CD4-positive, alpha-beta T cell treated with Interleukin-17A for 4 hours (primary cell): ENCODE measurements at regions not wholly inside any gene's neighbourhood (a gene's known extent, or its start where the extent isn't known, plus 50 kb on each side); places are given as distances from the start of the nearest gene placed in this dataset.

ENCODE experiments used
- DNase-seq: peaks from one replicate; pipeline ENCODE4 v3.0.0-alpha.2; 2020; ENCODE audit warnings: mixed read lengths

DNA sequence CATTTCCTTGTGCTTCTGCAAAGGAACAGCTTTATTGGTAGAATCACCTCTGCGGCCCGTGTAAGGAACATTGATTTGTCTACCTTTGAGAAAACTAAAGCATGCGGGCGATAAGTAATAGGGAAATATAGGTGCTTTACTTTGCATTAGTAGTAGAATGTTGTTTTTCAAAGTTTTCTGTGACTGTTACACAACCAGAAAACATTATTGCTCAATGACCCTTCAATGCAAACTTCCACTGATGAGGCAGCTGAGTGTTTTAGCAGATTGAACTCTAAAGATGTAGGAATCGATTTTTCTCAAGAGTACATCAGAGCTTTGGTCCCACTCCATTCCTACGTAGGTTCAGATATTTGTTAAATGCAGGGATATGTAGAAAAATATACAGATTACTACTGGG is 427.8 kb downstream of the DNAJB9 start:
- DNase-seq, result no peak

DNA sequence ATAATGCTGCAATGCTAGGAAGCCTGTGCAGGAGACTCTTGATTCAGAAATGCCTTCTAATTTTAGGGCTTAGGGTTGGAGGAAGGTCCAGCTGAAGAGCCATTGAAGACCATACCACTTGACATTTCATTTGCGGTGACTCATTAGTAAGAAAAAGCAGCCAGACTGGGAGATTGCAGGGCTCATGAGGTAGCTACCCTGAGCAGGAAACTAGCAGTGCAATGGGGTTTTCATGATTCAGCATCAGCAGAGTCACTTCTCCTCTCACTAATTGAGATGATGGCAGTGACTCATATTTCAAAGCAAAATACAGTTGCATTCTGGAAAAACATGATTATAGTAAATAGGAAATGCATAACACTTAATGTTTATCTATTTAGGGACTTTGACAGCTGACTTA is 434.1 kb downstream of the DNAJB9 start:
- no peak for DNase-seq

DNA sequence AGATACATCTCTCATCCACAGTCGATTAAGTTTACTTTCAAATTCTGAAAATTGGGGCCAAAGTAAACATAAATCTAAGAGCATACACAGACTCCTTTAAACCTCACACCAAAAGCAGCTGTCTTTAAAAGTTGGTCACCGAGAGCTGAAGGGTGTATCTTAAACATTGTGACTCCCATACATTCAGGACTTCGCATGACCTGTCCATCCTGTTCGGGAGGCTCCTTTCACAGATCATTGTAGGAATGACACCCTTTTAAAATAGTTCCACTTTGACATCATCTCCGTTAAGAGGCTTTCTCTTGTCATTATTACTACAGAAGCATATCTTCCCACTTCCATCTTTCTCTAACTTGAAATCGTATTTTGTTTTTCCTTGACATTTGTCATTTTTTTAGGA is 440.0 kb downstream of the DNAJB9 start:
- no peak for DNase-seq

DNA sequence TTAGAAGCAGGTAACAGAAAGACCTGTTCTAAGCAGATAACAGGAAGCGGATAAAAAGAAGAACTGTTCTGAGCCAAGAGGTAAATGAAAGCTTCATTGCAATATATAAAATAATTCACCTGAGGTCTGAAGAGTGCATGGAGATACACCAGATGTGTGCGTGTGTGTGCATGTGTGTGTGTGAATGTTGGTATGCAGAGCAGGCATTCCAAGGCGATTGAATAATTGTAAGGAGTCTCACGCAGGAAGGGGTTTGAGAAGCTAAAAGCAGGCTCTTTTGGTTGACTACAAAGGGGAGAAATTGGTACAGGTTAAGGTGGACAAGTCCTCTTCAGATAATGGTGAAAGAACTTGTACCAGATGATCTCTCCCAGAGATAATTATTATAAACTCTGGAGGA is 450.6 kb downstream of the DNAJB9 start:
- no peak for DNase-seq

DNA sequence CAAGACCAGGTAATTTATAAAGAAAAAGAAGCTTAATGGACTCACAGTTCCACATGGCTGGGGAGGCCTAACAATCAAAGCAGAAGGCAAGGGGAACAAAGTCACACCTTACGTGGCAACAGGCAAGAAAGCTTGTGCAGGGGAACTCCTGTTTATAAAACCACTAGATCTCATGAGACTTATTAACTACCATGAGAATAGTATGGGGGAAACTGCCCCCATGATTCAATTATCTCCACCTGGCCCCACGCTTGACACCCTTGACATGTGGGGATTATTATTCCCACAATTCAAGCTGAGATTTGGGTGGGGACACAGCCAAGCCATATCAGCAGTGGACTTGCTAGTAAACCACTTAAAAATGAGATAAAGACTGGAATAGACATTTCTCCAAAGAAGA is 451.7 kb downstream of the DNAJB9 start:
- no peak for DNase-seq

DNA sequence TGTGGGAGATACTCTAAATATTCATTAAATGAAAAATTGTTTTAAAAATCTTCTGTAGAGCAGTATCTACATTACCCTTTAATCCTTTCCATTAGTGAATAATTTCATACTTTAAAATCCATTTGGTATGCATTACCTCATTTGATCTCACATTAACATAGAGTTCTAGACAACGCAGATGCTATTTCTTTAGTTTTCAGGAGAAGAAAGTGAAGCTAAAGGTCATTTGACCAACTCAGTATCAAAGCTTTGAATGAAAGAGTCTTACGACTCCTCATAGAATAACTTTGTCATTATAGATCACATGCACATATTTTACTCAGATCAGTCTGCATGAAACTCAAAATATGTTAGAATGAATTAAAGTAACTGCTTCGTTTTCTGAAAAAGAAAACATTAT is 460.2 kb downstream of the DNAJB9 start:
- no peak for DNase-seq

DNA sequence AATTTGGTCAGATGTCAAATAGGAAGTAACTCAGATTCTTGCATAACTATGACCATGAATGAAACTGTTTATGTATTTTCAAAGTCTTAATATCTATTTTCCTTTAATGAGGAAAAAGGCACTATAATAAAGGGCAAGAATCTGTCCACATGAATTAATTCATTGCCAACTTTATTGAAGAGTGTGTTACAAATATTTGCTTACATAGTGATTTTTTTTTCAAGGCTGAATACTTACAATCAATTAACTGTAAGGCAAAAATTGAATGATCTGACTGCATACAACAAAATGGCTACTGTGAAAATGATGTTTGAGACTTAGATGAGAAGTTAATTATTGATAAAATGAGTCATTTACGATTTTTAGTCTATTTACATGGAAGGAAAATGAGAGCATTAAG is 475.0 kb downstream of the DNAJB9 start:
- DNase-seq, result no peak

DNA sequence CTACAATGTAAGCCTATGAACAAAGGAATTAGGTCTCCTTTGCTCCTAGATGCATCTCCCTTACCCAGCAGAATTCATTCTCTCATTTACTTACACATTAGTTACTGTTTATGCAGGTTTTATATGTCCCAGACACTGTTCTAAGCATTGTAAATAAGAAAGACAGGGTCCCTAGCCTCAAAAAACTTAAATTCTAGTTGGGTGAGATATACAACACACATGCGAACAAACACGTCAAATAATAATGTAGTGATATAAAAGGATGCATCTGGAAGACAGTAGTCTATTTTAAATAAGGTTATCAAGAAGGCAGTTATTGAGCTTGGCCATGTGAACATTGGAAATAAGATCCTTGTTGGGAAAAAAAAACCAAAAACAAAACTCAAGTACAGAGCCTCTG is 479.7 kb downstream of the DNAJB9 start:
- DNase-seq, result no peak

DNA sequence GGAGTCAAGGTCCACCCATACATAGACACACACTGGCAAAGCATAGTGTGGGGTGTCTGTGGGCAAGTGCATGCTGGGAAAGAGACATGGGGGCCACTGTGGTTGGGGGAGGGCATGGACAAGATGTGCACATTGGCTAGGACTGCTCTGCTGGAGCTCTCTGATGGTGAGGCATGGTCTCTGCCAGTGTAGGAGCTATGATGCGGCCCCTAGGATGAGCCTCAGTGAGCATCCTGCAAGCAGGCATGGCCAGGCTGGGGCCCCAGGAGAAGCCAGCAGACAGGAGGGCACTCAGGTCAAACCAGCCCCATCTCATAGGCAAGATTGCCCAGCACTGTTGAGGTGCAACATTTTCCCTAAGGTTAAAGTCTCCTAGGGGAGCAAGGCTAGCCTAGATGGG is 489.4 kb downstream of the DNAJB9 start:
- no peak for DNase-seq

DNA sequence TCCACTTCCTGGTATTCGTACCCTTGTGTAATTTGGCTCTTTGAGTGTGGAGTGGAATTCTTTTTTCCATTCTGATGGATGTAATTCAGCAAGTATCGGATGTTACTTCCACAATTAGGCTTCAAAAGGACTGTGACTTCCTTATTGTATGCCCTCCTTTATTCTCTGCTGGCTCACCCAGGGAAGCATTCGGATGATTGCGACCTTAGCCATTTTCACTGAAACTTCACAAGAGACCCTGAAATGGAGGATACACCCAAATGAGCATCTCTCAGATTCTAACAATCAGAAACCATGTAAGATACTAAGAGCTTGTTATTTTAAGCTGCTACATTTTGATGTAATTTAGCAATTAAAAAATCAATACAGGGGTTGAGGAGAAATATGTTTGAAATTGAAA is 493.1 kb downstream of the DNAJB9 start:
- DNase-seq, result no peak

DNA sequence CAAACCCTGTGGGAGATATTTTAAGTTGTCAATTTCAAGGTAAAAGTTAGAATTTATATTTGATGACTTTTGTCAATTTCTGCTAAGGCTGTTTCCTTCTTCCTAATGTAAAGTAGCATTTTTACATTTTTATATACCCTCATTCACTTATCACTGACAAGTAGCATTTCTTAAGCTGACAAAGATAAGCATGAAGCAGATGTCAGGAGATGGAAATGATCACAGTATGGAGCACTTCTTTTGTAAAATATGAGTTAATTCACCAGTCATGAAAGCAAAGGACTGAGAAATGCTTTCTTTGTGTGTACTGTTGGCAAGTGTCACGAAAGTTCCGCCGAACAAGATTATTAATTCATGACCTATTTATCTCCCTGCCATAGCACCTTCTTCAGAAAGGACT is 503.9 kb downstream of the DNAJB9 start:
- no peak for DNase-seq

DNA sequence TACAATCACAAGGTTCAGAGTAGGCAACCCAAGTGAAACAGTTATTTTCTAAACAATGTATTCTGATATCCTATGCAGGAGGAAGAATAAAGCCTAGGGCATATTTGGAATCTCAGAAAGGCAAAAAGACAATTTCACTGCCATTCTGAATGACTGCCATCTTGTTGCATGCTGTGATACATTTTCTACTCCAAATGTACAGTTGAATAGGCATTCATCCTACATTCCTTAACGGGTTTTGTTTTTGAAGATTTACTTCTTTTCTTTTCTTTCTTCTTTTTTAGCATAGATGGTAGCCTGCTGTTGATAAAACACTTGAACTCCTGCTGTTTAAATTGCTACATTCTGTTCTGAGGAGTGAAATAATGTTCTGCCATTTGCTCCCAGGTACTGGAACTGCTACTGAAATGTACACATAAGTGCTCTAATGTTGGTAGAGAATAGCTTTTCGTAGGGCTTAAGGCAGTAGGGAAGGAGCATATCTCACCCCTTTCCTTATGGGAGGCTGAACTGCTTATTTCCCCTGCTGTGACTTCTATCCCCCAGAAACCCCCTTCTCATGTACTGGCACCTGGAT is 506.8 kb downstream of the DNAJB9 start:
- no peak for DNase-seq

DNA sequence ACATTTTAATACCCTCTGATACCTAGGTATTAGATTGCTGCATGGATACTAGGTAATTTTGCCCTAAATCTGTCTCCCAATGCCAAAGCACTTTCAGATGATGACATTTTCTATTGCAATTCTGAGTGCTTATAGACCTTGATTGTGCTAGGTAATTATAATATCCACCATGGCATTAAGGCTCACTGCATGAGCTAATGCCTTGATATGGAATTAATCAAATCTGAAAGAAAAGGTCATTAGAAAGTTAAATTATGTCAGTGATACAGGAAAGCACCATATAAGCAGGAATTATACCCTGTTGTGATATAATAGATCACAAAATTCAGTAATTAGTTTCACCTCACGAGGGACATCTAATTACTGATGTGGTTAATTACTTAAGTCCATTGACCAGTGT is 521.4 kb downstream of the DNAJB9 start:
- DNase-seq, result no peak

DNA sequence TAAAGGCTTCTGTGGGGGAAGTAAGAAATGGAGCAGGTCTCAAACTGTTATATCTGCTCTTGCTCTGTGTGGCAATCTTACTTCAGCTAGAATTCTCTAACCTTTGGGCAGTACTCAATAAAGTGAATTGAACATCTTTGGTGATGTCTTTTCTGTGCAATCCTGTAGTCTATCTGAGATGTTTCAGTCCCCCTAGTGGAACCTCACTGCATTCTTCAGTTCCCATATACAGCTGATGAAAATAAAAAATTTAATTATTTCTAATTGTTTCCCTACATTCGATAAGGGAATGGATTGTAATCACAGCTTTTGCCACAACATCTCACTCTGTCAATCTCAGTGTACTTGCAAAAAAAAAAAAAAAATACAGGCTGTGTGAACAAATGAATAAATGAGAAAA is 522.6 kb downstream of the DNAJB9 start:
- DNase-seq, result no peak

DNA sequence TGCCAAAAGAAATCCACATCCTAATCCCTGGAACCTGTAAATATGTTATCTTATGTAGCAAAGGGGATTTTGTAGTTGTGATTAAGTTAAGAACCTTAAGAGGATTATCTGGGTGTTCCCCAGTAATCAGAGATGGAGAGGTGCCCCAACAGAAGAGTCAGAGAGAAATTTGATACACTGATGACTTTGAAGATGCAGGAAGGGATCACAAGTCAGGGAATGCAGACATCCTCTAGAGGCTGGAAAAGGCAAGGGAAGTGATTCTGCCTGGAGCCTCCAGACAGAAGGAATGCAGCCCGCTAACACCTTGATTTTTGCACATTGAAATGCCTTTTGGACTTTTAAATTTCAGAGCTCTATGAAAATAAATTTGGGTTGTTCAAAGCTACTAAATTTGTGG is 531.7 kb downstream of the DNAJB9 start:
- DNase-seq, result no peak

DNA sequence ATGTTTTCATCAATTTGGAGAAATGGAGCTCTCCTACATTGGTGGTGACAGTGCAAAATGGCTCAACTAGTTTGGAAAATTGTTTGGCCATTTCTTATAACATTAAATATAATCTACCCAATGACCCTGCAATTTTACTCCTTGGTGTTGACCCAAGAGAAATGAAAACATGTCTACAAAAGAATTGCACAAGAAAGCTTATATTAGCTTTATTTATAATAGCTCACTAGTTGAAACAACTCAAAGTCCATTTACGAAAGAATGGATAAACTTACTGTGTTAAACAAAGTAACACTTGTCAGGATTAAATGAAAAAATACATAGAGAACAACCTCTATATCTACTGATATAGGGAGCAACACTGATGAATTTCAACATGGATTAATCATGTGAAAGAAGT is 539.9 kb downstream of the DNAJB9 start:
- DNase-seq, result no peak

DNA sequence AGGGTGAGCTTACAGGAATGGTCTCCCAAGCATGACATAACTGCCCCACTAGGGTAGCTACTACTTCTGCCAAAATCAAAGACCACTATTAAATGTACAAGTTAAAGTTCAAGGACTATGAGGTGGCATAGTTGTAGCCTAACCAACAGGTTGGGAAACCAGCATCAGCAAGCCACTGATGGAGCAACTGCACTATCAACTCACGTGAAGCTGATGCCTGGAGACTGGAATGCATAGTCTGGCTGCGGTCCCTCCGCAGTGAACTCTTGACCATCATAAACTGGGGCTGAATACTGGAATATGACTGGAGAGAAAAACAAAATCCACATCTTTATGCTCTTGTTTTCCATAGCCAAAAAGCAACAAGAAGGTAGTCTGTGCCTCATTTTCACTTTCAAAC is 541.4 kb downstream of the DNAJB9 start:
- no peak for DNase-seq

DNA sequence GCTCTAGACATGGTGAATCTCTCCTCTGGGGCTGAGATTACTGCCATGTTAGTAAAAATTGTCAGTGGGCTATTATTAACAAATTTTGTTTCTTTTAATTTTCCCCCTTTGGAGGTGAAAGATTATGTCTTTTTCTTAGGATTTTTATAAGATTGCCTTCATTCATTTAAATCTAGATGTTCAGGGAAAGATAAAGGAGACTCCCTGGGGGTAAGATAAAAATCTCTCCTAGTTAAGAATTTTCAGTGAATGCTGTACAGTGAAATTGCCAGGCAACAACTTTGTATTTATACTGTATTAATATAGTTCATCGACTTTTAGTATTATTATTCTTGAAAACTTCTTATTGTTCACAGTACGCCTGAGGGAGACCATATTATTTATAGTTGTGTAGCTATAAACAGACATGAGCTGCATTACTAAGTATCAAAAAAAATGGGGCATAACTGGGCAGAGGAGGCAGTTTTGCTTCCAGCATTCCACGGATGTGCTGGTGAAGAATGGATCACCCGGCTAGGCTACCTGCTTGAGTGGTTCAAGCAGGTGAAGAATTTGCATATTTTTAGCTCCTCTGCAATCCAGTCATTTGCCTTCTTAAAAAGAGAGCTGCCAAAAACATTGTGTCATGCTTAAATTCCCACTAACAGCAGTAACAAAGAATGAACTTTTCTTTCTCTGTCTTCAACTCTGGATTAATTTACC is 552.1 kb downstream of the DNAJB9 start:
- DNase-seq, result no peak

DNA sequence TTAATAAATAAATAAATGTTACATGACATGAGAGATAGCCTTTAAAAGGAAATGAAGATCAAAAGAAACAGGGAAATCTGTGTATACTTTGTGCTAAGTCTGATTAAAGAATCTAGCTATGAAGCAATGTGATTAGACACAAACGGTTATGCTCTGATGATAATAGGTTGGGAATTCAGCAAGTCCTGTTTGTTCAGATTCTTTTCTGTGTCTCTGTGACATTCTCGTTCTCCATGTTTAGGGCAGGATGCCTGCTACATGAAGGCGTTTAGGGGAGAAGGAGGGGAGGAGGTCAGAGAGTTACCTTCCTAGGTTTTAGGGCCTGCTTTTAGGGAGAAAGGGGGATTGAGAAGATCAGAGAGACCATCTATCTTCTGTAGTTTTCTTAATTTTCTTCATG is 555.3 kb downstream of the DNAJB9 start:
- no peak for DNase-seq

DNA sequence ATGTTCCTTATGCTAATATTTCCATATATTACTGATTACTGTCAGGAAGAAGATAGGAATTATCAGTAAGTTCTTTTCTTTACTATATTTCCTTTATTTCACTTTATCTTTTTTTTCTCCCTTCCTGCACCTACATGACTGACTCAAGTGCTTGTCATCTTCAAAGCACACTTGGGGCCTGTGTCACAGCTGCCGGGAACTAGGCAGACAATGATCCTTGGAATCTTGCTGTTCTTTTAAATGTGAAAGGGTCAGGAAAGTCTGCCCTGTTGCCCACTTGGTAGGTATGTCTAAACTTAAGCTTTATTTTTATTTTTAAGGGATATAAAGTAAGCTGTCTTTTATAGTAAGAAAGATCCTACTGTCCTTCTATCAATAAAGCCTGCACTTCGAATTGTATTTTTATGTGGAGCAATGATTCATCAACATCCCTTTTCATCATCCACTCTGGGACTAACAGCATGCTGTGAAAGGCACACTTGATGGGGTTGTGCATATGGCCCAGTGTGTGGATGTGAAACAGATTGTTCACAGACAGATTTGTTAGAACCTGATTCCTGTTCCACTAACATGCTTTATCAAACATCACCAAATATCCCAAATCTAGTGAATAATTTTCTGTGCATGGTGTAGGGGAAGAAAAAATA is 556.9 kb downstream of the DNAJB9 start:
- DNase-seq, result no peak

DNA sequence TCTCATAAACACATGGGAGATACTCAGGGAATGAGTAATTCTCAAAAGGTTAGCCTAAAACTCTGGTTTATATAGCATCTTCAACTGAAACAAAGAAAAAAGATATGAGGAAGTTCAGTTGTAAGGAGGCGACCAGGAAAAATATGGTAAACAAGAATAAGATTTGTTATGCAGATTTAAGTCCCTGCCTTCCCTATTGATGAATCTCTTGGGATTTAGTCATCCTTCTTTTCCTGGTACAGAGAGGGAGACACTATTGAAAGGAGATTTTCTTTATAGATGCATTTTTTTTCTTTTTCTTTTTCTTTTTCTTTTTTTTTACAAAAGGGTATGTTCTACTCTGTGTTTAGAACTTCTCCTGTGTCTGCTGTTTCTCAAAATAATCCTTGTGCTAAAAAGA is 557.5 kb downstream of the DNAJB9 start:
- no peak for DNase-seq

DNA sequence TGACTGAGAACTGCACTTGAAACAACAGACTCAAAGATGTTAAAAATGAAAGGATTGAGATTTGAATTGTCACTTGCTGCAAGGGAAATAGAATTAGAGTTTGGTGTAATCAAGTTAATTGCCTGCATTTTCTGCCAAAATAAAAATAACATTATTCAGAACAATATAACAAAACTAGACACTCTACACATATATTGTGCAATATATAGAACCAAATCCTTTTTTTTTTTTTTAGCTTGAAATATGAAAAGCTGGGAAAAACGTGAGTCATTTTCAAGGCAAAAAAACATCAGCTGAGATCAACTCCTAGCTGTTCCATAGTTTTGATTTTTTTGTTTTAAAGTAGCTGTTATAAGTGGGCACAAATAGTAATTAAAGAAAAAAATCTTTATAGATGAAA is 561.5 kb downstream of the DNAJB9 start:
- no peak for DNase-seq

DNA sequence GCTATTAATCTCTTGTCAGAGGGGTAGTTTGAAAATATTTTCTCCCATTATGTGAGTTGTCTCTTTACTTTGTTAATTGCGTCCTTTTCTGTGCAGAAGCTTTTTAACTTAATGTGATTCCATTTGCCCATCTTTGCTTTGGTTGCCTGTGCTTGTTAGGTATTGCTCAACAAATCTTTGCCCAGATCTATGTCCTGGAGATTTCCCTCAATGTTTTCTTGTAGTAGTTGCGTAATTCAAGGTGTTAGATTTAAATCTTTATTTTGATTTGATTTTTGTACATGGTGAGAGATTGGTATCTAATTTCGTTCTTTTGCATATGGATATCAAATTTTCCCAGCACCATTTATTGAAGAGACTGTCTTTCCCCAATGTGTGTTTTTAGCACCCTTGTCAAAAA is 567.2 kb downstream of the DNAJB9 start:
- DNase-seq, result no peak

DNA sequence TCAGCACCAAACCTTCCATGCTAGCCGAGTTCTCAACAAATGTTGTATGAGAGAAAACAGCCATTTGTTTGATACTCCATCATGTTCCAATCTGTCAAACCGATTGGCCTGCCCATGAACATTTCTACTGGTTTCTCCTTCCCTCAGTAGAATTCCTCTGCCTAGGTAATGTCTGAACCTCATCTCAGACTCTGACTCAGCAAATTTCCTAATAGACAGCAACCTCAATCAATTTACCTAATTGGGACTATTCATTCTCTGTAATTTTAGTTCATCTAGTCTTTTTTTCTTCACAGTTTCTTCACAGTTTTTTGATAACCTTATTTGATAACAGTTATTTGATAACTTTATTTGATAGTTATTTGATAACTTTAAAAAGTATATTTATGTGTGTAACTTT is 585.1 kb downstream of the DNAJB9 start:
- no peak for DNase-seq

DNA sequence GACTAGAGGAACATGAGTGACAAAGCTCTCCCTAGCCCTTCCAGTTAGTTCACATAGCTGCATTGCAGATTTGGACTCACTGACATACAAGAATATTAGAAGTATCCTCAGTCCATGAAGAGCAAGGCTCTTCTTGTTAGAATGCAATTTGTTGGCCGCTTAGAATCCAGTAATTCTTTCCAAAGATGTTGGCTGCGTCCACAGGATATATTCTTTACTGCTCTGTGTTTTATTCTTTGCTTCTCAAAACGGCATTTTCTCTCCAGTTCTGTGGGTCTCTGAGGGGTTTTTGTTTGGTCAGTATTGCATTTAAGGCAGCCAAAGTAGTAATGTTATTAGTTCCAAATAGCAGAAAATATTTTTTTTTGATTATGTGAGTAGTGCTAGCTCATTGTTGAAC is 588.6 kb downstream of the DNAJB9 start:
- DNase-seq, result no peak
